Mesothelial cell of epicardium (in vitro differentiated cells): ENCODE measurements at regions not wholly inside any gene's neighbourhood (a gene's known extent, or its start where the extent isn't known, plus 50 kb on each side); places are given as distances from the start of the nearest gene placed in this dataset.

ENCODE experiments used
- DNase-seq, 2 experiments: peaks; one replicate each; pipeline ENCODE4 v3.0.0; 2021; ENCODE audit warnings: low spot score in 2 of 2; ENCODE audit not compliant: unreplicated experiment in 2 of 2
- H3K27ac Mint-ChIP-seq: 2 replicates; pipeline ENCODE4 v1.8.0; 2021; ENCODE audit warnings: mixed read lengths
- H3K27me3 Mint-ChIP-seq: 2 replicates; pipeline ENCODE4 v1.8.0; 2021; ENCODE audit warnings: low read depth, mixed read lengths
- H3K36me3 Mint-ChIP-seq: 2 replicates; pipeline ENCODE4 v1.8.0; 2021; ENCODE audit warnings: mixed read lengths
- H3K4me1 Mint-ChIP-seq: 2 replicates; pipeline ENCODE4 v1.8.0; 2021; ENCODE audit warnings: mixed read lengths
- H3K4me3 Mint-ChIP-seq: 2 replicates; pipeline ENCODE4 v1.8.0; 2021; ENCODE audit warnings: mild to moderate bottlenecking, moderate library complexity, mixed read lengths
- H3K9me3 Mint-ChIP-seq: 2 replicates; pipeline ENCODE4 v1.8.0; 2021; ENCODE audit warnings: mixed read lengths
- CTCF ChIP-seq: fragments of 200-600 bp; sonication (generic); IDR thresholded peaks from one replicate; pipeline ENCODE4 v1.5.0; 2021; ENCODE audit warnings: antibody characterized with exemption; ENCODE audit not compliant: unreplicated experiment

DNA sequence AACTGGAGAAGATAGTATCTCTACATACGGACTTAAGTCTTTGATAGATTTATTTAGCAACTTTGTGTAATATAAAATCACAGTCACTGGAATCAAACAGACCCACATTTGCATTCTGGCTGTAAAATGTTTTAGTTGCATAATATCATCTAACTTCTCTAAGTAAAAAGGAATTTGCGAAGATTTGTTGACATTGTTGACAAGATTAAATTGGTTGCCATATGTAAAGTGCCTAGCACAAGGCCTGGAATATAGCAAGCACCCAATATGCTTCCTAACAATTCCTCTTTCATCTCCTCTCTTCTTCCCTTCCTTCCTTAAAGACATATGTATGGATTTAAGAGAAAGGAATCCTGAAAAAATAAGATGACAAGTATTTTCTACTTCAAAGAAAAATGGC, 295.4 kb upstream of the PPFIA2 start:
- H3K4me1 Mint-ChIP-seq = peaks cover 3% of the 10 kb centered on the region
- no peak for TF ChIP-seq CTCF
- H3K27me3 Mint-ChIP-seq = no peaks in the 10 kb centered on the region
- H3K4me3 Mint-ChIP-seq = no peak overlapping the region
- H3K9me3 Mint-ChIP-seq = peaks cover 10% of the 10 kb centered on the region
- H3K27ac Mint-ChIP-seq = no peak overlapping the region
- no peak for DNase-seq
- H3K36me3 Mint-ChIP-seq = no peaks in the 10 kb centered on the region

DNA sequence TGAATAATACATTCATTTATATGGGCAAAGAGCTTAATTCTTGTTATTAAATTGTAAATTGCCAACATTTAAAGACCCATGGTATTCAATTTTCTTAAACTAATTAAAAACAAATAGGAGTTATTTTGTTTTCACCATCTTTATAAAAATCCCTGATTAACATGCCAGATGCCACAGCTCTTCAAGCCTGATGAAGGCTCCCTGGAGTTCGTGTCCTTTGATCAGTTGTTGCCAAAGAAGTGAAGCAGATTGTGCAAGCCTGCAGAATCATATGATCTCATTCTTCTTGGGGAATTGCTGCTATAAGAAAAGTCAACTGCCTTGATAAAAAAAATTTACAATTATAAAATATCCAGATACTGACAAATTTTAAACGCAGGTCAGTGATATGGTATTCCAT, 288.3 kb upstream of the PPFIA2 start:
- TF ChIP-seq CTCF = no peak
- no peaks in the 10 kb centered on the region for H3K36me3 Mint-ChIP-seq
- H3K27ac Mint-ChIP-seq = no peak overlapping the region
- peaks cover 6% of the 10 kb centered on the region for H3K27me3 Mint-ChIP-seq
- peaks cover 6% of the 10 kb centered on the region for H3K9me3 Mint-ChIP-seq
- H3K4me3 Mint-ChIP-seq = no peak overlapping the region
- DNase-seq = no peak
- H3K4me1 Mint-ChIP-seq = no peaks in the 10 kb centered on the region

GRCh38 chr12:82040987-82041743, 282.0 kb upstream of the PPFIA2 start:
- H3K36me3 Mint-ChIP-seq = no peaks in the 10 kb centered on the region
- no peak overlapping the region for H3K27ac Mint-ChIP-seq
- no peaks in the 10 kb centered on the region for H3K9me3 Mint-ChIP-seq
- TF ChIP-seq CTCF = no peak
- peaks cover 8% of the 10 kb centered on the region for H3K27me3 Mint-ChIP-seq
- no peaks in the 10 kb centered on the region for H3K4me1 Mint-ChIP-seq
- DNase-seq = no peak
- H3K4me3 Mint-ChIP-seq = no peak overlapping the region

DNA sequence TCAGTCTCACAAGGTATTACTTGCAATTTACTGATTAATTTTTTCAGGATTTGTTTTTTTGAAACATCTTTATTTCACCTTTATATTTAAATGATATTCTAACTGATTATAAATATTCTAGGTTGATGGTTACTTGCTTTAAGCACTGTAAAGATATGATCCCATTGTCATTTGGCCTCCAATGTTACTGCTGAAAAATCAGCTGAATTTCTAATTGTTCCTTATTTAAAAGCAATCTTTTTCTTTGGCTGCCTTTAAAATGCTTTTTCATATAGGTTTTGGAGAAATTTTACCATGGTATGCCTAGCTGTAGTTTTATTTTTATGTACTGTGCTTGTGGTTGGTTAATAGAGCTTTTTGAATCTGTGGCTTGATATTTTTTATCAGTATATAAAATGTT, 275.6 kb upstream of the PPFIA2 start:
- Mint-ChIP-seq H3K9me3 (peaks cover 7% of the 10 kb centered on the region), H3K27me3 (no peaks in the 10 kb centered on the region), H3K27ac (no peak overlapping the region), H3K36me3 (no peaks in the 10 kb centered on the region), H3K4me1 (no peaks in the 10 kb centered on the region), H3K4me3 (no peak overlapping the region)
- no peak for TF ChIP-seq CTCF
- no peak for DNase-seq

- Mint-ChIP-seq H3K4me3 (no peak overlapping the region), H3K27ac (no peak overlapping the region), H3K9me3 (peaks cover 7% of the 10 kb centered on the region), H3K4me1 (no peaks in the 10 kb centered on the region), H3K36me3 (no peaks in the 10 kb centered on the region), H3K27me3 (no peaks in the 10 kb centered on the region)
- no peak for TF ChIP-seq CTCF
- no peak for DNase-seq
Observed at GRCh38 chr12:82029936-82030335, 270.8 kb upstream of the PPFIA2 start.

DNA sequence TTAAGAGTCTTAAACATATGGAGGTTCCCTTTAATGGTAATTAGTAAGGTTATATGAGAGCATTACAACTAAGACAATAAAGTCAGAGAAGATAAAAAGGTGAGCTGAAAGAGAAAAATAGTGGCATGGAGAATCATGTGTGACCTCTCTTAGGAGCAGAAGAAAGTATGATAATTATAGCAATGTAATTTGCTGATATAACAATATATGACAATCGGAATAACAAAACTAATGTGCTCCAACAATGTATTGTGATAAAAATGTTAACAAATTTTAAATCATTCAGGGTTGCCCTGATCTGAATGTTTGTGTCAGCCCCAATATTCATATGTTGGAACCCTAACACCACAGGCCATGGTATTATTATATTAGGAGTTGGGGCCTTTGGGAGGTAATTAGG, 269.6 kb upstream of the PPFIA2 start:
- Mint-ChIP-seq H3K4me3 (no peak overlapping the region), H3K36me3 (no peaks in the 10 kb centered on the region), H3K4me1 (no peaks in the 10 kb centered on the region), H3K27ac (no peak overlapping the region), H3K27me3 (peaks cover 3% of the 10 kb centered on the region), H3K9me3 (peaks cover 4% of the 10 kb centered on the region)
- no peak for DNase-seq
- TF ChIP-seq CTCF = no peak
